IPS-11a (cell line): ENCODE measurements at regions not wholly inside any gene's neighbourhood (a gene's known extent, or its start where the extent isn't known, plus 50 kb on each side); places are given as distances from the start of the nearest gene placed in this dataset.

ENCODE experiments used
- H3K4me3 ChIP-seq: one replicate; pipeline ENCODE4 v1.5.1; 2013; ENCODE audit warnings: low read depth, low read length, control low read depth

- no peak overlapping the region for H3K4me3 ChIP-seq
Observed at GRCh38 chr9:95629585-95629984, 112.8 kb upstream of the PTCH1 start.

GRCh38 chr9:95627802-95628201 is 111.0 kb upstream of the PTCH1 start:
- H3K4me3 ChIP-seq, result no peak overlapping the region

DNA sequence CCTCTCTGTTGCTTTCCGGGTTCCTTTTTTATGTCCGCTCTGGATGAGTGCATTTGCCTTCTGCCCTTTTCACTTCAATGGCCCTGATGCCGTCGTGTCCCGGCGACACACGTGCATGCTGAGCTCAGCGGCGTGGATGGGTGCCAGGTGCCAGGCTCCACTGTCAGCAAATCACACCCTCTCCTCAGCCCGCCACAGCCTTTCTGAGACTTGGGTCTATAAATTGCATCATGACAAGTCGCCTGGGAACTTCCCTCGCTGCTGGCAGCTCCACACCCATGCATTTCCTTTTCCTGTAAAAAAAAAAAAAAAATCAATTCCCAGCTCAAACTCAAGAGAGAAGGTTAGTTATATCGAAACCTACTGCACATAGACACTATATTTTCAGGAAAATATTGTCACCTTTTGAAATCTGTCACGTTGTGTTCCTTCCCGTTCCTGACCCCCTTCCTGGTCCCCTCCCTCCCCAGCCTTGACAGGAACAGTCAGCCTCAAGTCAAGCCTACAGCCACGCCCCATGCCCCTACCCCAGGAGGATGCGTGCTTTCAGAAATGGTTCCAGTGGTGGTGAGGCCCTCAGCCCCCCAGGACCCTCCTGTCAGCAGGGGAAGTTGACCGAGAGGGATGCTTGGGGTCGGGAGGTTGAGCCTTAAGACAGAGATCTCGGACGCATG is 110.3 kb upstream of the PTCH1 start:
- H3K4me3 ChIP-seq, result no peak overlapping the region

GRCh38 chr9:95626341-95626740 is 109.6 kb upstream of the PTCH1 start:
- no peak overlapping the region for H3K4me3 ChIP-seq

DNA sequence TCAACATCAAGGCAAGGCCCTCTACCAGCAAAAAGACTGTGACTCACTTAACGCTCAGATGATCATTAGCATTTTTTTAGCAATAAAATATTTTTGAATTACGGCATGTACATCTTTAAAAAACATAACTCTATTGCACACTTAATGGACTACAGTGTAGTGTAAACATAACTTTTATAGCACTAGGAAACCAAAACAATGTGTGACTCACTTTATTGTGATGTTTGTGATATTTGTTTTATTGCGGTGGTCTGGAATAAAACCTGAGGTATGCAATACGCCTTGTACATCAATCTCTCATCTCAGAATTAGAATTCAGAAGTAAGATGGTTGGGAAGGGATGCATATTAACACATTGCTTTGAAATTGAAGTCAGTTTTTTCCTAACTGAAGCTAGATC is 106.9 kb upstream of the PTCH1 start:
- no peak overlapping the region for H3K4me3 ChIP-seq

GRCh38 chr9:95620722-95621121 is 104.0 kb upstream of the PTCH1 start:
- H3K4me3 ChIP-seq, result no peak overlapping the region

DNA sequence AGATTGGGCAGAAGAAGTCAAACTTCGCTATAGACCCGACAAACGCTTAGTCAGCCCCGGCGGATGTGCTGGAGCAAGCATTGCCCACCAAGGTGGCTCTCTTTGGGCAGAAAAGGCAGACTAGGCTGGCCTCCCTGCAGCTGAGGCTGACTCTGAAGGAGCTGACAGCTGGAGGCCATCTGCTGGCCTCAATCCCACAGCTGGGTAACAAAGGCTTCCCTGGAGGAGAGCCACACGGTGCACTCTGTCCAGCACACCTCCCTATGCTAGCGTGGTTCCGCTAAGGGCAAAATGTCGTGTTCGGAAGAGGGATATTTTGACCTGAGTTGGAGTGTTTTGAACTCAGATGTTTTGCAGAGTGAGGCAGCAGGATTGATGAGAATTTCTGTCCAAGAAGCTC is 103.5 kb upstream of the PTCH1 start:
- H3K4me3 ChIP-seq, result no peak overlapping the region

GRCh38 chr9:95615246-95615645 is 98.5 kb upstream of the PTCH1 start:
- H3K4me3 ChIP-seq, result no peak overlapping the region

DNA sequence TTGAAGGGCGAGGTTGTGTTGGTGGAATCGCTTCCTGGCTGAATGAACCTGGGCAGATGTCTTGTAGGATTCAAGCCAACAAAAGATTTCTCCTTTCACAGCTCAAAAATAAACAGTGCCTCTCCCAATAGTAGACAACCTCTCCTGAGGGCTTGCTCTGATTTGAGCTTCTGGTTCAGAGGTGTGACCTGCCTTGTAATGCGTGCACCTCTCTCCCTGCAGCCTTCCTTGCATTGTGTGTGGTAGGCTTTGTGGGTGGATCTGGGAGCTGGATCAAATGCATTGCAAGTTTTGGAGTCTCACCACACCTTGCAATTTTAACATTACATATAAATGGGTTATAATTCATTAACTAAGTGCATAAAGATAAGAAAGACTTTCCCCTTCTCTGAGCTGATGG is 96.9 kb upstream of the PTCH1 start:
- H3K4me3 ChIP-seq, result no peak overlapping the region

GRCh38 chr9:95611354-95611753 is 94.6 kb upstream of the PTCH1 start:
- no peak overlapping the region for H3K4me3 ChIP-seq

DNA sequence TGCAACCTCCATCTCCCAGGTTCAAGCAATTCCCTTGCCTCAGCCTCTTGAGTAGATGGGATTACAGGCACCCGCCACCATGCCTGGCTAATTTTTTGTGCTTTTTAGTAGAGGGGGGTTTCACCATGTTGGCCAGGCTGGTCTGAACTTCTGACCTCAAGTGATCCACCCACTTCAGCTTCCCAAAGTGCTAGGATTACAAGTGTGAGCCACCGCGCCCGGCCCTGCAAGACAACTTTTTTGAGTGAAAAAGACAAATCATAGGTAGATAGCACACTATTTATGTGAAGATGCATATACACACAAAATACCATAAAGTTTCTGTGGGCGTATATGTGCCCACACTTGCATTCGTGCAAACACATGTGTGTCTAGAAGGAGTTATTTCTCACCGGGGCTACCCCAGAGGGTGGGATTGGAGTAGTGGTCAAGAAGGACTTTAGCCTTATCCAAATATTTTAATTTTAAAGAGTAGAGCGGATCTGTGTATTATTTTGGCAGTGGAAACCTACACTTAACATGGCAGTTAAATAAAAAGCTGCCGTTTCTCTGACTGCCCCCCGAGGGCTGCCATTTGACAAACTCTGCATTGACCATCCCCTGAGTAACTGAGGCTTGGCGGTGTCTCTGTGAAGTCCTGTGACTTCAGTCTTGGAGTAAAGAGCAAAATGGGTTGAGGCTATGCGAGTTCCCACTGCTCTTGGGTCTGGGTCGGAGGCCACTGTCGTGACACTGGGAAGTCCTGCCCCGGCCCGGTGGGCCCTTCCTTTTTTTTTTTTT is 93.4 kb upstream of the PTCH1 start:
- H3K4me3 ChIP-seq, result no peak overlapping the region

GRCh38 chr9:95609426-95609825 is 92.7 kb upstream of the PTCH1 start:
- no peak overlapping the region for H3K4me3 ChIP-seq

DNA sequence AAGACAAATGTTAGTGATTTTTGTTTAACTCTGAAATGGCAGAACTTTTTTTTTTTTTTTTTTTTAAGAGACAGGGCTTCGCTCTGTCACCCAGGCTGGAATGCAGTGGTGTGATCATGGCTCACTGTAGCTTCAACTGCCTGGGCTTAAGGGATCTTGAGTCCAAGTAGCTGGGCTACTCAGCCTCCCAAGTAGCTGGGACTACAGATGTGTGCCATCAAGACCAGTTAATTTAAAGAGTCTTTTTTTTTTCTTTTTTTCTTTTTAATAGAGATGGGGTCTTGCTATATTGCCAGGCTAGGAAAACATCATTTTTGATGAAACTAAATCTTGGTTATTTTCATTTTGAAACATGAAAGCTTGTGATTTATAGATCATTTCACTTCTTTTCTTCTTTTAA is 91.6 kb upstream of the PTCH1 start:
- no peak overlapping the region for H3K4me3 ChIP-seq

DNA sequence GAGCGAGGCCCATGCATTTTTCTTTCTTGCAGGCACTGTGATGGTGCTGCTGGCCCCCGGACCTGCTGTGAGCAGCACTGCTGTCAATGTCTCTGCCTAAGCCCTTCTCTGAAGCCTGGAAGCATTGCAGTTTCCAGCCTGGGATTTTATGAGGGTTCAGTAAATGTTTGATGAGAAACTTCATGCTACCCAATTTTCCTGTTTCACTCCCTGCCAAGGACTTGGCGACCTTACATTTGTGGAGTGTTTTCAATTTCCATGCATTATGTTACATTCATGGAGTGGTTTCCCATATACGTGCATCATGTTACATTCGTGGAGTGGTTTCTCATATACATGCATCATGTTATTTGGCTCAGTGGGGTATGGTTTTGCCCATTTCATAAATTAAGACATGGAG is 90.7 kb upstream of the PTCH1 start:
- H3K4me3 ChIP-seq, result no peak overlapping the region

DNA sequence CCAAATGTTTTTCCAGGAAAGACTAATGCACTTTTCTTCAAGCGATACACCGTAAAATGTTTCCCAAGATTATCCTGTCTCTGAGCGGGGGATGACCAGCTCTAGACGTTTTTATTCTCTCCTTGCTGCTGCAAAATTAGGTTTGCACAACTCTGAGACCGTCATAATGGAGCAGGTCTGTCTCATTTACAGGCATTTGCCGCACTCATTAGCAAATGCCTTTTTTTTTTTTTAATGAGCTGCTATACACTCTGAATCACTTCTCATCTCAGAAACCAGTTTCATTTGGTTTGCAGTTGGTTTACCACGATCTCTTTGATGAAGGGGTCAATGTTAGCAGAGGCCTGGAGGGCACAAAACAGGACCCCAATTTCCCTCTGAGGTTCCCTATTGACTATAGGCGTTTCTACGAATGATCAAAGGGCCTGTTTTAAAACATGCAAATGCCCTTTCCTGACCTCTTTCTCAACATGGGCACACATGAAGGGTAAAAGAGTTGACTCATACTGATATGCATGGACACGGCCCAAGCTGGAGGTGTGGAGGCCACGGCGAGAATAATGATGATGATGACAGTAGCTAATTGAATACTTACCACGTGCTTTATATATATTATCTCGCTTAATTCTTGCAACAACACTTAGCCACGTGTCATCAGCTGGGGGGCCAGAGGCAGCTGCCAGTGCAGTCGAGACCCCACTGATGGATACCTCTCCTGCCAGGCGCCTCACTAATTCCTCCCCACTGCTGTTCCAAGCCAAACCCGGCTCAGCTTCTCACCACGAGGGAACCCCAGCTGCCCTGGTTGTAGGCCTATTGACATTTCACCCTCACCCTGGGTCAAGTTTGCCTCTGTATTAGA is 89.9 kb upstream of the PTCH1 start:
- no peak overlapping the region for H3K4me3 ChIP-seq

GRCh38 chr9:95605816-95606488 is 89.2 kb upstream of the PTCH1 start:
- H3K4me3 ChIP-seq, result no peak overlapping the region

- H3K4me3 ChIP-seq, result no peak overlapping the region
Observed at GRCh38 chr9:95605101-95605500, 88.3 kb upstream of the PTCH1 start.

DNA sequence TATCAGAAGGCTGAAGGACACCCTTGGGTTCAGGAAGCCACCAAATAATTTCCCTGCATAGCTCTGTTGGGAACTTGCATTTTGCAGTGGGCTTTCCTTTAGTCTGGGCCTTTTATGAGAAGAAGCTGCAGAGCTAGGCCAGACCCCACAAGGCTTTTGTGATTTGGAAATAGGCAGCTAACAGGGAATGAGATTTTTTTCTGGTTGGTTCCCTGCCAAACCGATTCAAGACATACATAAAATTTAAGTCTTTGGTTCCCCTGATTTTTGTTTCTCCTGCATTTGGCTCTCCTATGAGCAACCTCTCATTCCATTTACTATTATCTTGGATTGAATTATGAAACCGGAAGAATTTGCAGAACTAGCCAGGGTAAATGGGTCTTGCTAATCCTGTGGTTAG is 81.5 kb upstream of the PTCH1 start:
- no peak overlapping the region for H3K4me3 ChIP-seq

DNA sequence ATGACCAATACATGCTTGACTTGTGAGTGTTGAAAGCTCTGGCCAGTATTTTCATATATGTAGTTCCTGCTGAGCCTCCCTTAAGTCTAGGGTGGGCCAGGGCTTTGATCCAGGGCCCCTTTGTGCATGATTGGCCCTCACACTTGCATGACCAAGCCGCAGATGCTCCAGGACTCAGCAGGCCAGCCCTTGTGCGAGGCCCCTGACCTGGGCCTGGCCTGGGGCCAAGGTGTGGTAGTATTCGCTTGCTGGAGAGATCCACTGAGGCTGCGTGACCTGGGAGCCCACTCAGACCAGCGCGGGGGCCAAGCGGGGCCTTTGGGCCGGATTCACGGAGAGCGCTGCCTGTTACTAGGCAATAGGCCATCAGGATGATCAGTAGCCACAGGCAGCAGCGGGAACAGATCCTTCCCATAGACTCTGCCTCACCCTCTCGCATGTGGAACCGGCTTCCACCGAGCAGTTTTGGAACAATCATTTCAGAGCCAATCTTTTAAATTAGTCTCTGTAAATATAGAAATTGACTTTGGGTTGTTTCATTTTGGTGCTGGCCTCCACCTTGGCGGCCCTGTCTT is 79.0 kb upstream of the PTCH1 start:
- no peak overlapping the region for H3K4me3 ChIP-seq

GRCh38 chr9:95592931-95593330 is 76.2 kb upstream of the PTCH1 start:
- H3K4me3 ChIP-seq, result no peak overlapping the region
